GM19023 (cell line): ENCODE measurements at regions not wholly inside any gene's neighbourhood (a gene's known extent, or its start where the extent isn't known, plus 50 kb on each side); places are given as distances from the start of the nearest gene placed in this dataset.

ENCODE experiments used
- ATAC-seq: cut with Tn5 transposase; IDR thresholded peaks from one replicate; pipeline ENCODE4 v1.9.1; 2021; ENCODE audit warnings: mild to moderate bottlenecking, moderate library complexity; ENCODE audit not compliant: unreplicated experiment

GRCh38 chr18:27838225-27838624 is 338.7 kb downstream of the CDH2 start:
- no peak for ATAC-seq

- no peak for ATAC-seq
Measured at GRCh38 chr18:27826101-27826500, 350.8 kb downstream of the CDH2 start.

GRCh38 chr18:27825689-27826088 is 351.2 kb downstream of the CDH2 start:
- ATAC-seq = no peak

GRCh38 chr18:27824841-27825681 is 351.9 kb downstream of the CDH2 start:
- no peak for ATAC-seq

GRCh38 chr18:27824275-27824674 is 352.7 kb downstream of the CDH2 start:
- no peak for ATAC-seq

- no peak for ATAC-seq
Measured at GRCh38 chr18:27823053-27823452, 353.9 kb downstream of the CDH2 start.

GRCh38 chr18:27808683-27809082 is 368.2 kb downstream of the CDH2 start:
- ATAC-seq = no peak

- no peak for ATAC-seq
Measured at GRCh38 chr18:27803957-27804356, 373.0 kb downstream of the CDH2 start.

GRCh38 chr18:27797484-27797883 is 379.4 kb downstream of the CDH2 start:
- ATAC-seq = no peak

- no peak for ATAC-seq
Measured at GRCh38 chr18:27794181-27794926, 382.6 kb downstream of the CDH2 start.

- ATAC-seq = no peak
Measured at GRCh38 chr18:27793013-27793785, 383.7 kb downstream of the CDH2 start.

- ATAC-seq = no peak
Measured at GRCh38 chr18:27789406-27789805, 387.5 kb downstream of the CDH2 start.

GRCh38 chr18:27787547-27787946 is 389.4 kb downstream of the CDH2 start:
- ATAC-seq = no peak

GRCh38 chr18:27785815-27786471 is 391.0 kb downstream of the CDH2 start:
- ATAC-seq = no peak

GRCh38 chr18:27780061-27780745 is 396.7 kb downstream of the CDH2 start:
- no peak for ATAC-seq

- ATAC-seq = no peak
Measured at GRCh38 chr18:27778925-27779324, 398.0 kb downstream of the CDH2 start.

GRCh38 chr18:27778441-27778840 is 398.5 kb downstream of the CDH2 start:
- no peak for ATAC-seq

GRCh38 chr18:27772081-27772480 is 404.8 kb downstream of the CDH2 start:
- no peak for ATAC-seq

- no peak for ATAC-seq
Measured at GRCh38 chr18:27771571-27771970, 405.4 kb downstream of the CDH2 start.

- ATAC-seq = no peak
Measured at GRCh38 chr18:27769152-27769551, 407.8 kb downstream of the CDH2 start.
